HG03039 (cell line): ENCODE measurements at regions not wholly inside any gene's neighbourhood (a gene's known extent, or its start where the extent isn't known, plus 50 kb on each side); places are given as distances from the start of the nearest gene placed in this dataset.
"Not testable (repeated sequence)": the region's sequence is repeated elsewhere in the genome, so short reads cannot be mapped to it uniquely, and the experiment has no call there.

Experiments used
- ATAC-seq: cut with Tn5 transposase; IDR thresholded peaks from one replicate; pipeline ENCODE4 v1.9.1; 2021; ENCODE audit warnings: mild to moderate bottlenecking, moderate library complexity; ENCODE audit not compliant: unreplicated experiment

GRCh38 chr6:165173484-165173883 lies 135.9 kb downstream of the C6orf118 start:
- ATAC-seq: no peak

- ATAC-seq: no peak
Observed at GRCh38 chr6:165167861-165168260, 141.5 kb downstream of the C6orf118 start.

GRCh38 chr6:165167311-165167710 lies 142.1 kb downstream of the C6orf118 start:
- ATAC-seq: no peak

- no peak for ATAC-seq
Observed at GRCh38 chr6:165163519-165163918, 145.9 kb downstream of the C6orf118 start.

GRCh38 chr6:165159460-165159859 lies 149.9 kb downstream of the C6orf118 start:
- ATAC-seq: no peak

- no peak for ATAC-seq
Observed at GRCh38 chr6:165146456-165146855, 162.9 kb downstream of the C6orf118 start.

- ATAC-seq: no peak
Observed at GRCh38 chr6:165135889-165136288, 173.5 kb downstream of the C6orf118 start.

- no peak for ATAC-seq
Observed at GRCh38 chr6:165129086-165129485, 180.3 kb downstream of the C6orf118 start.

- ATAC-seq: not testable (repeated sequence)
Observed at GRCh38 chr6:165127743-165128142, 181.7 kb downstream of the C6orf118 start.

- ATAC-seq: not testable (repeated sequence)
Observed at GRCh38 chr6:165124681-165125080, 184.7 kb downstream of the C6orf118 start.

- no peak for ATAC-seq
Observed at GRCh38 chr6:165119231-165120020, 190.0 kb downstream of the C6orf118 start.

GRCh38 chr6:165118736-165119135 lies 190.7 kb downstream of the C6orf118 start:
- ATAC-seq: no peak

GRCh38 chr6:165117806-165118205 lies 191.6 kb downstream of the C6orf118 start:
- ATAC-seq: no peak

- no peak for ATAC-seq
Observed at GRCh38 chr6:165117121-165117520, 192.3 kb downstream of the C6orf118 start.

- no peak for ATAC-seq
Observed at GRCh38 chr6:165110860-165111259, 198.5 kb downstream of the C6orf118 start.

GRCh38 chr6:165109011-165109410 lies 200.4 kb downstream of the C6orf118 start:
- no peak for ATAC-seq

- no peak for ATAC-seq
Observed at GRCh38 chr6:165106261-165106660, 203.1 kb downstream of the C6orf118 start.

- no peak for ATAC-seq
Observed at GRCh38 chr6:165098165-165098564, 211.2 kb downstream of the C6orf118 start.

- ATAC-seq: no peak
Observed at GRCh38 chr6:165096868-165097267, 212.5 kb downstream of the C6orf118 start.

- ATAC-seq: no peak
Observed at GRCh38 chr6:165096209-165096608, 213.2 kb downstream of the C6orf118 start.

- no peak for ATAC-seq
Observed at GRCh38 chr6:165092881-165093595, 216.4 kb downstream of the C6orf118 start.

GRCh38 chr6:165091121-165091785 lies 218.2 kb downstream of the C6orf118 start:
- ATAC-seq: no peak
